ENCODE measurements at regions not wholly inside any gene's neighbourhood (a gene's known extent, or its start where the extent isn't known, plus 50 kb on each side); places are given as distances from the start of the nearest gene placed in this dataset.
A peak's percentile ranks its signal among the peaks of the same experiment; 100 is the strongest.
"Not testable (repeated sequence)": the region's sequence is repeated elsewhere in the genome, so short reads cannot be mapped to it uniquely, and the experiment has no call there.

DNA sequence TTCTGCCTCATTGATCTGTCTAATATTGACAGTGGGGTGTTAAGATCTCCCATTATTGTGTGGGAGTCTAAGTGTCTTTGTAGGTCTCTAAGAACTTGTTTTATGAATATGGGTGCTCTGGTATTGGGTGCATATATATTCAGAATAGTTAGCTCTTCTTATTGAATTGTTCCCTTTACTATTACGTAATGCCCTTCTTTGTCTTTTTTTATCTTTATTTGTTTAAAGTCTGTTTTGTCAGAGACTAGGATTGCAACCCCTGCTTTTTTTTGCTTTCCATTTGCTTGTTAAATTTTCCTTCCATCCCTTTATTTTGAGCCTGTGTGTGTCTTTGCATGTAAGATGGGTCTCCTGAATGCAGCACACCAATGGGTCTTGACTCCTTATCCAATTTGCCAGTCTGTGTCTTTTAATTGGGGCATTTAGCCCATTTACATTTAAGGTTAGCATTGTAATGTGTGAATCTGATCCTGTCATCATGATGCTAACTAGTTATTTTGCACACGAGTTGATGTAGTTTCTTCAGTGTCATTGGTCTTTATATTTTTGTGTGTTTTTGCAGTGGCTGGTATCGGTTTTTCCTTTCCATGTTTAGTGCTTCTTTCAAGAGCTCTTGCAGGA lies 1126.0 kb upstream of the TMEM132C start:
- DNase-seq, result not testable (repeated sequence)

DNA sequence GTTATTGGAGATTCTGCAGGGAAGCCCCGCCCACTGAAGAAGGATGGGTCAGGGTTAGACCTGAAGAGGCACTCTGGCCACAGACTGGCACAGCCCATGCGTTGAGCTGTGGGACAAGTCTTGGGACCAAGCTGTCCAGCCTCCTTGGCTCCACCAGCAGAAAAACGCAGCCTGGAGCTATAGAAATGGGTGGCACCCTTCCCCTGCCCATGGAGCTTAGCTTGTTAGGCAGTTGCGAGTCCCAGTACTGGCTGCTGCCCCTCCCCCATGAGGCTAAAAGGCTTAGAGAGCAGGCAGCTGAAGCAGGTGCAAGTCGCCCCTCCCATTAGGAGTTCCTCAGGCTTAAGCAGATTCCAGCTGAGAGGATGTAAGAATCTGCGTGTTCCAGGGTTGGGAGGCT lies 1124.0 kb upstream of the TMEM132C start:
- no peak for DNase-seq

DNA sequence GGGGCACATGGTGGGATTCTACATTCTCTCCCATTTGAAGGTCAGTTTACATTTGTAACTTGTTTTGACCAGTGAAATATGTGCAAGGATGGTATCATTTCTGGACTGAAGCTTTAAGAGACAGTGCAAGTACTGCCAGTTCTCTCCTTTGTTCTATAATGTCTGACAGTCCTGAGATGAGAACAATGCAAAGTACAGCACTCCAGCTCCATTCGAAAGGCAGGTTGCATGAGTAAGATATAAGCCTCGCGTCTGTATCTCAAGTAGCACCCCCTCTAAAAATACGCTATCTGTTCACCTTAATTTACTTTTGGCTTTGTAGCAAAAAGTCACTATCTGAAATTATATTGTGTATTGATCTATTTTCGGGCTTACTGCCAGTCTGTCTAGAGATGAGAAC lies 1122.2 kb upstream of the TMEM132C start:
- no peak for DNase-seq

- no peak for DNase-seq
Observed at GRCh38 chr12:127145241-127145928, 1121.6 kb upstream of the TMEM132C start.

DNA sequence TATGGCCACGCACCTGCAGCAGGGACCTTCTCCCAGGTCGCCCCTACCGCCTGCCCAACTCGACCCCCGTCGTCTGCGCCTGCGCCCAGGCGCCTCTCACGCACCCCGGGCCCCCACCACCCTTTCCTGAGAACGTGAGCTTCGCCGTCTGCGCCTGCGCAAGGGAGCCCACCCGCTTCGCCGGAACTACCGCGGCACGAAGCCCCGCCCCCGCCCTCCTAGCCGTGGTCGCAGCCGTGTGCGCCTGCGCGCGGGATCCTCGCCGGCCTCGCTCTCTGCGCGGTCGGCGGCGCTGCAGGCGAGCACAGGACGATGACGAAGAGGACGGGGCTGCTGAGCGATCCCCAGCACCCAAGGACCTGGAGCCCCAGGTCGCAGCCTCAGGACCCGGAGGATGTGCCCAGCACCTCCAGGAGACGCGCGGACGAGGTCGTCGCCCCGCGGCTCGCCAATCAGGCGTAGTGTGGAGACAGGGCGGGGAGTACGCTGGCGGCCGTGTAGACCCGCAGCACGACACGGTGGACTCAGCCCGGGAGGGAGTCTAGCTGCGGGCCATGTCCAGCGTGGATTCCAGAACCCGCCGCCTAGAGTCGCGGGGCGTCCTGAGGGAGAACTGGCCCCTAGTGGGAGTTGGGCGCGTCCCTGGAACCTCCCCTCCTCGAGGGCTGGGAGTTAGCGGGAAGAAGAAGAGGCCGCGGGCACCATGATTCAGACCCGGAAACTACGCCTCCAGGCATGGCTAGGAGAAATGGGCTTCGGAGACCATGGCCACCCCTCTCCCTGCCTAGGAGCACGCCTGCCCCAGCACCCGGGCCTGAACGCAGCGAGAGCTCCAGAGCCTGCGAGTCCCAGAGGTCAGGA lies 1120.8 kb upstream of the TMEM132C start:
- DNase-seq, result peak; percentile 12

GRCh38 chr12:127146991-127147718 lies 1119.8 kb upstream of the TMEM132C start:
- no peak for DNase-seq

- DNase-seq, result no peak
Observed at GRCh38 chr12:127147724-127148123, 1119.2 kb upstream of the TMEM132C start.

DNA sequence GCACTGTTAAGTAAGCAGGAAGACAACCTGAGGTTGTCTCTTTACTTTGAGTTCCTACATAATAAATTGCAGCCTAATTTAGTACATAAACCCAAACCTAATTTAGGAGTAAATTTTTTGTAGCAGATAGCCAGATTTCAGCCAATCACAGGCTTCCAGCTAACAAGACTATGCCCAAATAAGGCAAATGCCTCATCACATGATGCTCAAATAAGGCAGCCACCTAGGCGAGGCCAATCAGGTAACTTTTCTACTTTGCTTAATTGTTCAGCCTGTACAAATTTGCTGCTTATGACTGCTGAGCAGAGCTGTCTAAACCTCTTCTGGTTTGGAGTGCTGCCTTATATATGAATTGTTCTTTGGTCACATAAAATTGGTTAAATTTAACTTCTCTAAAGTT lies 1118.7 kb upstream of the TMEM132C start:
- no peak for DNase-seq

GRCh38 chr12:127149226-127149964 lies 1117.6 kb upstream of the TMEM132C start:
- no peak for DNase-seq

DNA sequence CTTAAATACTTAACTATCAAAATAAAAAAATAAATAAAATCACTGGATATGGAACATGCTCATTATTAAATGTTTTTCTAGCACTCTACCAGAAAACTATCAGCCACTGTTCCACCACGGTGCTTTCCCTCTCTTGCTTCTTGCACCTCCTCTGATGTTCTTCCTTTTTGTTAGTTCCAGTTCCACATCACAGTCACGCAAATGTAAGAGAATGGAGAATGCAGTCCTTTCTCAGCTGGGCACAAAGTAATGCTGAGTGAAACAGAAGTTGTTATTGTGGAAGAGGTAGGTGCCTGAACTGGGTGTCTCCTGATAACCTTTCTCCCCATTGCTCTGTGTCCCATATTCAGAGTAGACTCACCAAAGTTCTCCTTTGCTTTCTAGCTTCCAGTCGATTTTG lies 1116.9 kb upstream of the TMEM132C start:
- no peak for DNase-seq

DNA sequence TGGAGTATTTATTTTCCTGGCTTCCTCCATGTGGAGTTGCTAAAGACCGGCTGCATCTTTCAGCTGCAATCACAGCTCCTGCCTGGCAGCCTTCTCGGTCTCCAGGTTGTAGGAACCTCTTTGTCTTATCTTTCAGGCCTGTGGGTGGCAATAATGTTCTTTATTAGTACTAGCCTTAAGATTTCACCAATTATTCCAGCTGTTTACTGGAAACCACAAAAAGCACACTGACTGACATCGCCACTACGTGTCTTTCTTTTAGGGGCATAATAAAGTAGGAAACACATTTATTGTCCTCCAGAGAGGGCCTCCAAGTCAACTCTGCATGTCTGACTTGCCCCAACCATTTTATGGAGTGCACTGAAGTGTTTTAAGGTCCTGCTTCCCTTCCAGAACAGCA lies 1116.5 kb upstream of the TMEM132C start:
- DNase-seq, result no peak

GRCh38 chr12:127150956-127151355 lies 1116.0 kb upstream of the TMEM132C start:
- no peak for DNase-seq

DNA sequence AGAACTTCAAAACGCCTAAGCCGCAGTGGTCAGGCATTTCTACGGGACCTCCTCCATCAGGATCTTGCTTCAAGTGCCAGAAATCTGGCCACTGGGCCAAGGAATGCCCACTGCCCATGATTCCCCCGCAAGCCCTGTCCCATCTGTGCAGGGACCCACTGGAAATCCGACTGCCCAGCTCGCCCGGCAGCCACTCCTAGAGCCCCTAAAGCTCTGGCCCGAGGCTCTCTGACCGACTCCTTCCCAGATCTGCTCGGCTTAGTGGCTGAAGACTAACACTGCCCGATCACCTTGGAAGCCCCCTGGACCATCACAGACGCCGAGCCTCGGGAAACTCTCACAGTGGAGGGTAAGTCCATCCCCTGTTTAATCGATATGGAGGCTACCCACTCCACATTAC lies 1113.0 kb upstream of the TMEM132C start:
- DNase-seq, result no peak

DNA sequence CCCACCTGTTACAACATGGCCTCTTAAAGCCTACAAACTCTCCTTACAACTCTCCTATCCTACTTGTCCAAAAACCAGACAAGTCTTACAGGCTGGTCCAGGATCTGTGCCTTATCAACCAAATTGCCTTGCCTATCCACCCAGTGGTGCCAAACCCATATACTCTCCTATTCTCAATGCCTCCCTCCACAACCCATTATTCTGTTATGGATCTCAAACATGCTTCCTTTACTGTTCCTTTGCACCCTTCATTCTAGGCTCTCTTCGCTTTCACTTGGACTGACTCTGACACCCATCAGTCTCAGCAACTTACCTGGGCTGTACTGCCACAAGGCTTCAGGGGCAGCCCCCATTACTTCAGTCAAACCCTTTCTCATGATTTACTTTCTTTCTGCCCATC lies 1112.1 kb upstream of the TMEM132C start:
- DNase-seq, result not testable (repeated sequence)

DNA sequence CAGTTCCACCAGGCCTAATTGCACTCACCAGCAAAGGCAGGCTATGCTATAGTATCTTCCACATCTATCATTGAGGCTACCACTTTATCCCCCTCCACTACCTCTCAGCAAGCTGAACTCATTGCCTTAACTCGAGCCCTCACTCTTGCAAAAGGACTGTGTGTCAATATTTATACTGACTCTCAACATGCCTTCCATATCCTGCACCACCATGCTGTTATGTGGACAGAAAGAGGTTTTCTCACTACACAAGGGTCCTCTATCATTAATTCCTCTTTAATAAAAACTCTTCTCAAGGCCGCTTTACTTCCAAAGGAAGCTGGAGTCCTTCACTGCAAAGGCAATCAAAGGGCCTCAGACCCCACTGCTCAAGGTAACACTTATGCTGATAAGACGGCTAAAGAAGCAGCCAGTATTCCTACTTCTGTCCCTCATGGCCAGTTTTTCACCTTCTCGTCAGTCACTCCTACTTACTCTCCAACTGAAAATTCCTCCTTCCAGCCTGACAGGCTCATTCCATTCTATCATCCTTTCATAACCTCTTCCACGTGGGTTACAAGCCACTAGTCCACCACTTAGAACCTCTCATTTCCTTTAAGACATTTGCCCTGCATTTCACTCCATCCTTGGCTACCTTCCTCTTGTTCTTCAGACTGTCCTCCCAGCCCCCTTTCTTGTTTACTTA lies 1110.9 kb upstream of the TMEM132C start:
- DNase-seq, result not testable (repeated sequence)

DNA sequence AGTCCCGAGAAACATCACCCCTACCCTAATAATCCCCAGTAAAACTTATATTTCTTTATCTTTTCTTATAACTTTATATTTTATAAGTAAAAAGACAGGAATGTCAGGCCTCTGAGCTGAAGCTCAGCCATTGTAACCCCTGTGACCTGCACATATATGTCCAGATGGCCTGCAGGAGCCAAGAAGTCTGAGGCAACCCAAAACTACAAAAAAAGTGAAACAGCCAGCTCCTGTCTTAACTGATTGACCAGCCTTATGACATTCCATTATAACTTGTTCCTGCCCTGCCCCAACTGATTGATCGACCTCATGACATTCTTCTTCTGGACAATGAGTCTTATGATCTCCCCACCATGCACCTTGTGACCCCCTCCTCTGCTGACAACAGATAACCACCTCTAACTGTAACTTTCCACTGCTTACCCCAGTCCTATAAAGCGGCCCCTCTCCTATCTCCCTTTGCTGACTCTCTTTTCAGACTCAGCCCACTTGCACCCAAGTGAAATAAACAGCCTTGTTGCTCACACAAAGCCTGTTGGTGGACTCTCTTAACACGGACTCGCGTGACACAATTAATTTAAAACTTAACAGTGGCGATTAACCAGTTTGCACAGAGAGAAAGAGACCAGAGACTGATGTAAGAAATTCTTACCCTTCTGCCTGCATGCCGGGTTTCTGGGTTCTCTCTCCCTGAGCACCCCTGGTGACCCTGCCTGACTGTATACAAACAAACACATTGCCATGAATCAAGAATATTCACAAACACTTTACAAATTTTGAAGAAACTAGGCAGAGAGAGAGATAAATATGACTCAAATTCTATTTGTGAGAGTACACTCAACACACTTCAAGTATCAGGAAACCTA lies 1109.2 kb upstream of the TMEM132C start:
- DNase-seq, result not testable (repeated sequence)

DNA sequence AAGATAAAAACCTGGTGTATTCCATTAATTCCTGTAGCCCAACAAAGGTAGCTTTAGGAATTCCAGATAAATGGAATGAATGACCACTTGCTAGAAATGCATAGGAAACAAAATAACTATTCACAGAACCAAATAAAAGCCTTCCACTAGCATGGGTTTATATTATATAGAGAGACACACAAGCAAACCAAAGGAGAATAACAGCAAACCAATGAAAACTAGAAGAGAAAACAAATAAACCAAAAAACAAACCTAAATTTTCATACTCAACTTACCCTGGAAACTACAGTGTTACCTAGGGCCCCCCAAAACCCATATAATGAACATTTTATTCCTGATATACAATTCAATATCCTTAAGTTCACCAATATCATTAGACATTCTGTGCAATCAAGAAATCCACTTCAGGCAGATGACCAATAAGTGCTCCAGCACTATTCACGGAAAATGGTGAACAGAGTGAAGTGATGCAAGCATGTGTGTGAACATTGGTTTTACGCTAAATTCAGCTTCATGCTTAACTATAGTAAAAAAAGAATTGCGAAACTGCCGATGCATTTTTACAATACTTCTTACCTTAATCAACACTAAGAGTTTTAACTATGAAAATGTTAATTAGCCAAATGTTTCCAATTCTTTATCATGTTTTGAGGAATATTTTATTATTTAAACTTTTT lies 1108.4 kb upstream of the TMEM132C start:
- DNase-seq, result no peak

DNA sequence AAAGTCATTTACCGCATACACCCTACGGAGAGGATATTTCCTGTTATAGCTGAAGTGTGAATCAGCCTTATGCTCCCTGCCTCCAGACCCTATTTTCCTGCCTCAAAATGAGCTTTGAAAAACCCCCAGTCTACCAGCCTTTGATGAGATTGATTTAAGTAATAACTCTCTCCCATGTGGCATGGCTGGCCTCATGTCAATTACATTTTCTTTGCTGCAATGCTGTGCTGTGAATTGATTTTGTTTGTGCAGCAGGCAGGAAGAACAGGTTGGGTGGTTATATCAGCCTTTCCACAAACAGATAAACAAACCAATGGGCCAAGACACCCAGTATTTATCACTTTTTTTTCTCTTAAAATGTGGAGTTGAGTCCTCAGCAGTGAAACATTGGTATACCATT lies 1105.5 kb upstream of the TMEM132C start:
- no peak for DNase-seq

- no peak for DNase-seq
Observed at GRCh38 chr12:127162307-127162706, 1104.7 kb upstream of the TMEM132C start.

GRCh38 chr12:127162902-127163301 lies 1104.1 kb upstream of the TMEM132C start:
- no peak for DNase-seq

Measured in amniotic stem cell (primary cell).